ENCODE measurements at regions not wholly inside any gene's neighbourhood (a gene's known extent, or its start where the extent isn't known, plus 50 kb on each side); places are given as distances from the start of the nearest gene placed in this dataset.
A peak's percentile ranks its signal among the peaks of the same experiment; 100 is the strongest.
"Not testable (repeated sequence)": the region's sequence is repeated elsewhere in the genome, so short reads cannot be mapped to it uniquely, and the experiment has no call there.

GRCh38 chr2:76169276-76170008 lies 458.7 kb upstream of the GCFC2 start:
- DNase-seq = no peak

DNA sequence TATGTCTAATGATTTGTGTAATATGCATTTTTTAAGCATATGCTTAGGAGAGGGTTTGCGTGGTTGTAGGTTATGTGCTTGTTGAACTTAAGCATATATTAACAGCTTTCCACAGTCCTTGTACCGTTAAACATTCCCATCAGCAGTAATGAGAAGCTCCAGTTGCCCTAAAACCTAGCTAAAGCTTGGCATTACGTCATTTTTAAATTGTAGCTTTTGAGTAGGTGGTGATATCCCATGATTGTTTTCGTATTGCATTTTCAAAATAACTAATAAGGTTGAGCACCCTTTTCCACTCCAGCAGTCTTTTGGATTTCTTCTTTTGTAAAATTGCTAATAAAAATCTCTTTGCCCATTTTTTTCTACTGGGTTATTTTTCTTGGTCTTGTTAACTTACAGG lies 453.1 kb upstream of the GCFC2 start:
- DNase-seq = no peak

GRCh38 chr2:76160670-76161069 lies 450.0 kb upstream of the GCFC2 start:
- DNase-seq = no peak

DNA sequence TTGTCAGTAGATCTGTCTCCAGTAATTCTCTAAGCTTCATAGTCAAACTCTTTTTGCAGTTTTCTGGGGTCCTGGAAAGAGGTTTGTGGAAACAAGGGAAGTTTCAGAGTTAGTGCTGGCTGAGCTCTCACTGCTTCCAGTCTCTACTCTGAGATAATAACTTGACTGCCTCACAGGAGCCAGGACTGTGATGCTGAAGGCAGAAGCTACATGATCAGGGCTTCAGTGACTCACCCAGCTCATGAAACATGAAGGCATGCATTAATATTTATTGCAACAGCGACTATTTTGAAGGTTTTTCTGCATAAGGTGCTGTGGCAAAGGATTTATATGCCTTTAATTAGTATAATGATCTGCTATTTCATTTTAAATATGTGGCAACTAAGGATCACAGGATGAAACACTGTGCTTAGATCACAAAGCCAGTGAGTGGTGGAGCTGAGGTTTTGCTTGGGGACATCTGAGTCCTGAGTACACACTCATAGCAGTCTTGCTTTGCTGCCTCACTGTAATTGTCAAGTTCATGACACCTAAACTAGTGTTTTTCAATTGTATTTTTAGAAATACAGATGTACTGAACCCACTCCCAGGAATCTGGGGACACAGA lies 448.4 kb upstream of the GCFC2 start:
- no peak for DNase-seq

- DNase-seq = no peak
Observed at GRCh38 chr2:76157531-76157930, 446.8 kb upstream of the GCFC2 start.

- no peak for DNase-seq
Observed at GRCh38 chr2:76154981-76155380, 444.3 kb upstream of the GCFC2 start.

DNA sequence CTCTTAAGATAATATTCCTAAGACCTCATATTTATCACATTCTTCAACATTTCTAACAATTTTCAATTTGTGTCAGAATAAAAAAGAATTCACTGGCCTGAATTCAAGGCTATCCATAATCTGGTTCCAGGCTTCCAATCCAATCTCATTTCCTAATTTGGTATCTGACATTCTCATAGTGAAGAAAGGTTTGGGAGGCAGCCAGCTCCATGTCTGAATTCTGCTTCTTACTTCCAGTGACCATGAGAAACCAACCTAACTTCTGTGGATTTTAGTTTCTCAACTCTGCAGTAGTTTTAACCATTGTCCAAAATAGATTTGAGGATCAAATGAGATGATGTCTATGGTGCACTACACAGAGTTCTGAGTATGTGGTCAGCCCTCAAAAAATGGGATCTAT lies 439.1 kb upstream of the GCFC2 start:
- DNase-seq = no peak

GRCh38 chr2:76139303-76139702 lies 428.6 kb upstream of the GCFC2 start:
- not testable (repeated sequence) for DNase-seq

DNA sequence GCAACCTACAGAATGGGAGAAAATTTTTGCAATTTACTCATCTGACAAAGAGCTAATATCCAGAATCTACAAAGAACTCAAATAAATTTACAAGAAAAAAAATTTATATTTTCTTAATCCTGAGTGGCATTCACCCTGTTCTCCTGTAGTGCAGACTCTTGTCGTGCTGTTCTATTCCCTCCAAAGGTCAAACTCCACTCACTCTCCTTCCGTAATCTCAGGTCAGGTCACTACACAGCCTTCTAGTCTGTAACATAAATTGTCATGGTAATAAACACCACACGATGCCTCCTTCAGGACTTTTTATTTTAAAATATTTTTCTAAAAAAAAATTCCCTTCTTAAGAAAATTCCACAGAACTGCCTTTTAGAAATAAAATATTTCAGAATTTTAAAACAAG lies 417.9 kb upstream of the GCFC2 start:
- no peak for DNase-seq

GRCh38 chr2:76120176-76120575 lies 409.5 kb upstream of the GCFC2 start:
- DNase-seq = no peak

GRCh38 chr2:76089683-76090082 lies 379.0 kb upstream of the GCFC2 start:
- DNase-seq = no peak

- no peak for DNase-seq
Observed at GRCh38 chr2:76083248-76083647, 372.5 kb upstream of the GCFC2 start.

- no peak for DNase-seq
Observed at GRCh38 chr2:76082509-76082908, 371.8 kb upstream of the GCFC2 start.

DNA sequence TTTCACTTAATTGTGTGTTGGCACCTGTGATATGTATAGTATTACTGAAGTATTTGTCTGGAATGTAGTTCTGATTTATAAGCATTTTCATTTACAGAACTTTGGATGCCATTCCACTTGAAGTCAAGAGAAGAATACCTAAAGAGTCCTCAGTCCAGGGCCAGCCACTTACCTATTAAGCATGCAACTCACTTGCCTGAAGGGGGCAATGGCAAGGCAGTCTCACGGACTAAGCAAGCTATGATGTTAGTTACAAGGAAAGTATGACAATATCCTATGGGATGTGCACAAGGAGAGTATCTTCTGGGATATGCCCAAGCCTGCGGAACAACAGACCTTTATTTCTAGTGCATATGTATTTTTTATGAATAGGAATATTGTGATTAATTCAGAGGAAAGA lies 369.4 kb upstream of the GCFC2 start:
- no peak for DNase-seq

GRCh38 chr2:76075126-76075525 lies 364.4 kb upstream of the GCFC2 start:
- no peak for DNase-seq

DNA sequence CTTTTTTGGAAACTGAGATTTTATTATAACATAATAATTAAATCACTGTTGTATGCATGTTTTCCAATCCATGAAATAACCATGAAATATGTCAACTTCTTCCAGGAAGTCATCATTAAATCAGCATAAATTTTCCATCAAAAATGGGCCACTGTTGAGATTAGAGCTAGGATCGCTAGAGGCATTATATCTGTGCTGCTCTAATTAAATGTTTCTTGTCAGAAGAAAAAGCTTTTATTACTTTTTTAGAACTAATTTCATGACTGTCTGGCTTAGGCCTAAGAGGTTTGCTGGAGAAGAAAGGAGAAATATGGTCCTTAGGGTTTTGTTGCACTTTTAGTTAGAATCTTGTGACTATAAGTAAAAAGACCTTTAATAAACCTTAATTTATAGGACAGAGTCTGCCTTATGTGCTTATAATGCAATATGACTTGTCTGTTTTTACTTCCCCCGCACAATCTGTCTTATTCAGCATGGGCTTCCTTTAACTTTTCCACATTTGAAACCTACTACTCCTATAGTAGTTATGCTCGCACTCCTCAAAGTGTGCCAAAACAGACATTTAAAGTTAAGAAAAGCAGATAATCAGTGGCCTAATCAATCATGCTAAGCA lies 363.4 kb upstream of the GCFC2 start:
- no peak for DNase-seq

GRCh38 chr2:76050196-76050595 lies 339.5 kb upstream of the GCFC2 start:
- DNase-seq = no peak

DNA sequence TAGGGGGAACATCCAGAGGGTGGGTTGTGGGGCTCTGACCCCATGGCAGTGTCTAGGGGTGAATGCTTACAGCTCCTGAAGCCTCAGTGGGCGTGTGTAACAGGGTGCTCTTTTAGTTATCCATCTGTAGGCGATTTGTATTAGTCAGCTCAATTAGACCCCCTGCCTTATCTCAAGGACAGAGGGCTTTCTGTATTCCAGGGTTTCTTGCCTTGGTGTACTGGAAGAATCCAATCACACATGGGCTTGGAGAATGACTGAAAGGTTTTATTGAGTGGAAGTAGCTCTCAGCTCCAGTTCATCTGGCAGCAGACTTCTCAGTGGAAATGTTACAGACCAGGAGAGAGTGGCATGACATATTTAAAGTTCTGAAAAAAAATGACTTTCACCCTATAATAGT lies 334.0 kb upstream of the GCFC2 start:
- DNase-seq = peak; percentile 12

DNA sequence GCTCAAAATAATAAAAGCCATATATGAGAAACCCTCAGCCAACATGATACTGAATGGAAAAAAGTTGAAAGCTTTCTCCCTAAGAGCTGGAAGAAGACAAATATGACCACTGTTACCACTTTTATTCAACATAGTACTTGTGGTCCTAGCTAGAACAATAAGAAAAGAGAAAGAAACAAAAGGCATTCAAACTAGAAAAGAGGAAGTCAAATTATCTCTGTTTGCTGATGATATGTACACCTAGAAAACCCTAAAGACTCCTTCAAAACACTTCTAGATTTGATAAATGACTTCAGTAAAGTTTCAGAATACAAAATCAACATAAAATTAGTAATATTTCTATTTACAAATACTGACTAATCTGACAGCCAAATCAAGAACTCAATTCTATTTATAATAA lies 328.8 kb upstream of the GCFC2 start:
- DNase-seq = no peak

- DNase-seq = peak; percentile 55
Observed at GRCh38 chr2:76027761-76028160, 317.0 kb upstream of the GCFC2 start.

DNA sequence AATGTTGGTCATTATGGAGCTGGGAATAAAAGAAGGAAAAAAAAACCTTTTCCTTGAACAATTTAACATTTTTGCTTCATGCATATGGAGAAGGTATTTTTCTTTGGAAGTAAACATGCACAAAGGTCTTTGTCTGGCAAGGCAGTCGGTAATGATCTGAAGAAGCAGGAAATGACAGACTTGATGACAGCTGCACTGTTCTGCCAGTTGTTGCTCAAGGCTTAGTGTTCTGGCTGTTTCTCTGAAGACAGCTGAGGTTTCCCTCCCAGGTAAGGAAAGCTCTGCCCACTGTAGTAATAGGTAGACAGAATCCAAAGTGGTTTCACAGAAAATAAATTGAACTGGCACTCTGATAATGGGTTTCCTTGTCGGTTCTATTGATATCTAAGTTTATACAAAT lies 308.4 kb upstream of the GCFC2 start:
- DNase-seq = peak; percentile 60

- DNase-seq = no peak
Observed at GRCh38 chr2:76009484-76009883, 298.8 kb upstream of the GCFC2 start.

DNA sequence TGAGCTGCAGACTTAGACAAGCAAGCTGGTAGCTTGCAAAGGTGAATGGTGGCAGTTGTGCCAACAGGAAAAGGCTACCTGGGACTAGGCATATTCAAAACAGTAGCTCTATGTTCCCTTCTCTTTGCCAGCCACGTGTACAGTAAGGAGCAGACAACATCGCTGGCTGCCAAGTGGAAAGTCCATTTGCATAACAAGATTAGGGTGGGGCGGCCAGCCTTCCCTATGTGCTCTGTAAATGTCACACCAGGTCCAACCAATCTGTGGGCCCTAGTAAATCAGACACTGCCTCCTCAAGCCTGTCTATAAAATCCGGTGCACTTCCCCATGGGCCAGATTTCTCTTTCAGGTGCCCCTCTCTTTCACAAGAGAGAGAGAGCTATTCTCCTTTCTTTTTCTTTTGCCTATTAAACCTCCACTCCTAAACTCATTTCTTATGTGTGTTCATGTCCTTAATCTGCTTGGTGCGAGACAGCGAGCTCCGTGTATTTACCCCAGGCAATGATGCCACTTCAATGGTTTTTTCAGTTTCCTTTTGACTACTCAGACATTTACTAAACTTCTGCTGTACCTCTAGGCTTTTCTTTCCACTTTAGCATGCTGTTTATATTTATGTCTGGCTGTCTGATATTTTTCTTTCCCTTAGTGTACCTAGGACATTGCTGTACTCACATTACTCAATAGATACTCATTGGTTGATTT lies 297.4 kb upstream of the GCFC2 start:
- no peak for DNase-seq
